H1 (cell line): ENCODE measurements at regions not wholly inside any gene's neighbourhood (a gene's known extent, or its start where the extent isn't known, plus 50 kb on each side); places are given as distances from the start of the nearest gene placed in this dataset.

Experiments used
- CTCF ChIA-PET: fragments of 300-600 bp; sonication (Branson Sonifier 250); formaldehyde crosslinking; loops from one replicate; lab custom pipeline; 2021; ENCODE audit not compliant: partially characterized antibody; lab: Charles Lee
- POLR2A ChIA-PET: fragments of 300-600 bp; sonication (Branson Sonifier 250); formaldehyde crosslinking; loops from one replicate; lab custom pipeline; 2021; ENCODE audit warnings: inconsistent platforms; ENCODE audit not compliant: partially characterized antibody; lab: Charles Lee
- DNase-seq, 2 experiments: peaks; one replicate each; pipeline versions ENCODE4 v3.0.0 to v3.0.0-alpha.2; 2010 to 2022; ENCODE audit warnings: low spot score in 2 of 2, low read depth in 1 of 2, mixed read lengths in 1 of 2
- FAIRE-seq: peaks from 2 replicates; lab custom pipeline; 2011; peaks lifted over from hg19 to GRCh38; lab: Jason Lieb, UNC
- H2AFZ ChIP-seq: 2 replicates; pipeline ENCODE4 v1.8.1; 2012; ENCODE audit warnings: low read length, inconsistent platforms
- H2AK5ac ChIP-seq: 2 replicates; pipeline ENCODE4 v1.6.1; 2013; ENCODE audit warnings: low read depth, low read length
- H2BK120ac ChIP-seq: replicated peaks from 2 replicates; pipeline ENCODE3; 2013; ENCODE audit warnings: low read depth, low read length, inconsistent platforms
- H2BK12ac ChIP-seq: 2 replicates; pipeline ENCODE4 v1.6.1; 2013; ENCODE audit warnings: low read depth, low read length
- H2BK15ac ChIP-seq: 2 replicates; pipeline ENCODE4 v1.6.1; 2013; ENCODE audit warnings: low read length
- H2BK20ac ChIP-seq: 2 replicates; pipeline ENCODE4 v1.6.1; 2013; ENCODE audit warnings: low read length
- H2BK5ac ChIP-seq: 2 replicates; pipeline ENCODE4 v1.6.1; 2013; ENCODE audit warnings: low read depth, low read length
- H3K14ac ChIP-seq: 2 replicates; pipeline ENCODE4 v1.6.1; 2013; ENCODE audit warnings: inconsistent platforms; ENCODE audit not compliant: insufficient read length
- H3K18ac ChIP-seq: 2 replicates; pipeline ENCODE4 v1.6.1; 2013; ENCODE audit warnings: low read length; ENCODE audit errors: extremely low read depth
- H3K23ac ChIP-seq: 2 replicates; pipeline ENCODE4 v1.6.1; 2013; ENCODE audit warnings: inconsistent platforms; ENCODE audit not compliant: insufficient read length
- H3K23me2 ChIP-seq: 2 replicates; pipeline ENCODE4 v1.6.1; 2013; ENCODE audit warnings: low read depth, low read length
- H3K27ac ChIP-seq: 2 replicates; pipeline ENCODE4 v1.6.1; 2011; ENCODE audit warnings: low read depth, low read length, inconsistent platforms
- H3K27me3 ChIP-seq, 4 experiments: replicated peaks in 1 of 4; 1 replicate in 1 of 4; 2 replicates in 3 of 4; pipeline versions ENCODE4 v1.6.1 to v1.8.1; 2011 to 2013; ENCODE audit warnings: low read length in 3 of 4, mild to moderate bottlenecking in 3 of 4, inconsistent platforms in 2 of 4, mixed read lengths in 2 of 4, moderate library complexity in 1 of 4; ENCODE audit not compliant: control insufficient read depth in 3 of 4, insufficient read depth in 3 of 4; ENCODE audit errors: extremely low read depth in 1 of 4
- H3K36me3 ChIP-seq, 4 experiments: 2 replicates each; pipeline versions ENCODE4 v1.6.1 to v1.8.1; 2011 to 2013; ENCODE audit warnings: mild to moderate bottlenecking in 4 of 4, low read length in 3 of 4, moderate library complexity in 2 of 4, control low read depth in 1 of 4, inconsistent platforms in 1 of 4; ENCODE audit not compliant: insufficient read depth in 4 of 4, control insufficient read depth in 2 of 4
- H3K4ac ChIP-seq: replicated peaks from 2 replicates; pipeline ENCODE3; 2013; ENCODE audit warnings: low read length, low read depth, mixed read lengths, inconsistent platforms; ENCODE audit not compliant: insufficient read length
- H3K4me1 ChIP-seq, 4 experiments: replicated peaks in 1 of 4; 1 replicate in 1 of 4; 2 replicates in 3 of 4; pipeline versions ENCODE4 v1.6.1 to v1.8.1; 2011 to 2013; ENCODE audit warnings: low read length in 3 of 4, inconsistent platforms in 2 of 4, mixed read lengths in 1 of 4; ENCODE audit not compliant: insufficient read depth in 4 of 4, control insufficient read depth in 3 of 4
- H3K4me2 ChIP-seq, 2 experiments: 2 replicates each; pipeline versions ENCODE4 v1.6.1 to v1.8.1; 2011 to 2013; ENCODE audit warnings: low read depth in 2 of 2, low read length in 2 of 2, control low read depth in 1 of 2, inconsistent platforms in 1 of 2, mild to moderate bottlenecking in 1 of 2; ENCODE audit not compliant: insufficient read depth in 1 of 2
- H3K4me3 ChIP-seq, 4 experiments: fragments of 200-600, 300-600 bp in 1 of 4; sonication (generic), shearing (Covaris generic), sonication (Bioruptor Twin) in 1 of 4; 2 replicates each; pipeline versions ENCODE4 v1.5.1 to v1.8.1; 2011 to 2016; ENCODE audit warnings: low read length in 4 of 4, low read depth in 3 of 4, control low read depth in 2 of 4, inconsistent platforms in 2 of 4, mild to moderate bottlenecking in 2 of 4, mixed read lengths in 1 of 4, moderate library complexity in 1 of 4; ENCODE audit not compliant: insufficient read depth in 2 of 4; ENCODE audit errors: extremely low read depth in 1 of 4
- H3K56ac ChIP-seq: replicated peaks from 2 replicates; pipeline ENCODE3; 2013; ENCODE audit warnings: low read depth, mild to moderate bottlenecking, mixed read lengths, low read length, inconsistent platforms; ENCODE audit not compliant: insufficient read length
- H3K79me1 ChIP-seq: 2 replicates; pipeline ENCODE4 v1.6.1; 2013; ENCODE audit warnings: low read depth, low read length, control low read depth
- H3K79me2 ChIP-seq, 2 experiments: 2 replicates each; pipeline versions ENCODE4 v1.6.1 to v1.8.1; 2012 to 2013; ENCODE audit warnings: low read length in 2 of 2, mild to moderate bottlenecking in 2 of 2, inconsistent platforms in 1 of 2; ENCODE audit not compliant: insufficient read depth in 2 of 2, control insufficient read depth in 1 of 2
- H3K9ac ChIP-seq, 4 experiments: replicated peaks in 1 of 4; 1 replicate in 1 of 4; 2 replicates in 3 of 4; pipeline versions ENCODE4 v1.6.1 to v1.8.1; 2011 to 2013; ENCODE audit warnings: low read depth in 3 of 4, low read length in 3 of 4, control low read depth in 2 of 4, mild to moderate bottlenecking in 2 of 4, moderate library complexity in 2 of 4, inconsistent platforms in 1 of 4; ENCODE audit errors: extremely low read depth in 1 of 4
- H3K9me3 ChIP-seq, 2 experiments: 2 replicates each; pipeline versions ENCODE4 v1.6.1 to v1.8.1; 2012 to 2013; ENCODE audit warnings: mild to moderate bottlenecking in 2 of 2, moderate library complexity in 2 of 2, control low read depth in 1 of 2, inconsistent platforms in 1 of 2, low read depth in 1 of 2, low read length in 1 of 2, mixed read lengths in 1 of 2; ENCODE audit not compliant: insufficient read depth in 2 of 2
- H4K20me1 ChIP-seq, 2 experiments: replicated peaks in 1 of 2; 2 replicates each; pipeline versions ENCODE3 to v1.8.1; 2011 to 2013; ENCODE audit warnings: inconsistent platforms in 2 of 2, low read length in 2 of 2, mild to moderate bottlenecking in 1 of 2; ENCODE audit not compliant: insufficient read depth in 2 of 2, control insufficient read depth in 1 of 2
- H4K5ac ChIP-seq: 2 replicates; pipeline ENCODE4 v1.6.1; 2013; ENCODE audit warnings: low read length, low read depth, mixed read lengths, inconsistent platforms; ENCODE audit not compliant: insufficient read length
- H4K8ac ChIP-seq: 2 replicates; pipeline ENCODE4 v1.8.0; 2013; ENCODE audit warnings: mild to moderate bottlenecking, moderate library complexity, low read length, inconsistent platforms; ENCODE audit not compliant: insufficient read depth; ENCODE audit errors: extremely low read depth
- H4K91ac ChIP-seq: replicated peaks from 2 replicates; pipeline ENCODE3; 2013; ENCODE audit warnings: low read length, mixed read lengths, inconsistent platforms; ENCODE audit not compliant: insufficient read length
- ASH2L ChIP-seq: fragments of 200-600, 300-600 bp; sonication (generic); IDR thresholded peaks from one replicate; pipeline ENCODE4 v1.7.1; 2017; ENCODE audit warnings: low read length
- BACH1 ChIP-seq: IDR thresholded peaks from 2 replicates; pipeline ENCODE4 v1.6.1; 2012; ENCODE audit warnings: low read length, improper control_type of control experiment
- CHD1 ChIP-seq: IDR thresholded peaks from 2 replicates; pipeline ENCODE4 v1.6.1; 2012; ENCODE audit warnings: low read depth, low read length, improper control_type of control experiment
- CTBP2 ChIP-seq: IDR thresholded peaks from 2 replicates; pipeline ENCODE4 v1.7.0; 2011; ENCODE audit warnings: borderline replicate concordance, mild to moderate bottlenecking, moderate library complexity, mixed read lengths, low read length; ENCODE audit not compliant: insufficient read depth, insufficient read length
- E2F6 ChIP-seq: IDR thresholded peaks from 2 replicates; pipeline ENCODE4 v1.6.1; 2012; ENCODE audit warnings: inconsistent platforms
- KDM5A ChIP-seq: fragments of 200-600 bp; IDR thresholded peaks from 2 replicates; pipeline ENCODE4 v1.7.1; 2012; ENCODE audit warnings: mild to moderate bottlenecking, low read length, inconsistent platforms, mixed read lengths
- MAX ChIP-seq: IDR thresholded peaks from 2 replicates; pipeline ENCODE4 v1.6.1; 2012; ENCODE audit warnings: inconsistent platforms
- NANOG ChIP-seq: IDR thresholded peaks from 2 replicates; pipeline ENCODE4 v1.6.1; 2011; ENCODE audit warnings: low read length, low read depth, mild to moderate bottlenecking, inconsistent platforms; ENCODE audit not compliant: insufficient read depth, poor library complexity, severe bottlenecking
- NRF1 ChIP-seq: IDR thresholded peaks from 2 replicates; pipeline ENCODE4 v1.6.1; 2011; ENCODE audit warnings: mild to moderate bottlenecking, low read depth, low read length, improper control_type of control experiment
- RBBP5 ChIP-seq: IDR thresholded peaks from 2 replicates; pipeline ENCODE4 v1.7.1; 2012; ENCODE audit warnings: low read depth, mild to moderate bottlenecking, inconsistent platforms, low read length, moderate library complexity, borderline replicate concordance
- SAP30 ChIP-seq: fragments of 300-600 bp; sonication (generic); IDR thresholded peaks from 2 replicates; pipeline ENCODE4 v1.7.1; 2012; ENCODE audit warnings: low read length, moderate library complexity, mild to moderate bottlenecking, inconsistent platforms; ENCODE audit not compliant: insufficient read depth, insufficient replicate concordance
- SIN3A ChIP-seq, 2 experiments: IDR thresholded peaks in 1 of 2; conservative IDR thresholded peaks in 1 of 2; 2 replicates each; pipeline ENCODE4 v1.6.1; 2011 to 2012; ENCODE audit warnings: low read length in 2 of 2, improper control_type of control experiment in 1 of 2, low read depth in 1 of 2, mild to moderate bottlenecking in 1 of 2
- SP2 ChIP-seq: IDR thresholded peaks from 2 replicates; pipeline ENCODE4 v1.6.1; 2012; ENCODE audit warnings: mild to moderate bottlenecking, low read length, inconsistent platforms
- ZNF274 ChIP-seq: IDR thresholded peaks from 2 replicates; pipeline ENCODE4 v1.7.0; 2012; ENCODE audit warnings: low read length, borderline replicate concordance; ENCODE audit errors: extremely low read depth
- WGBS, 2 experiments: shearing (Covaris generic) in 1 of 2; methylation state at CpG; one replicate each; pipeline versions ENCODE4 v1.1.6 to v1.1.7; 2013 to 2015; ENCODE audit warnings: low lambda C conversion rate in 2 of 2, mixed read lengths in 2 of 2, inconsistent platforms in 1 of 2, low coverage in 1 of 2, missing lambda C conversion rate in 1 of 2; ENCODE audit not compliant: insufficient replicate concordance in 2 of 2, insufficient coverage in 1 of 2, insufficient read length in 1 of 2; ENCODE audit errors: extremely low coverage in 1 of 2, missing lambda C conversion rate in 1 of 2; 5-methylcytosine and 5-hydroxymethylcytosine counted together

- 84% methylated on average over 8 of the region's 8 CpGs; no CpG with 5 or more reads in 1 of the 2 experiments for WGBS, 2 experiments
- Histone ChIP-seq H4K8ac (no peak overlapping the region), H3K27me3 (no peaks in the 10 kb centered on the region), H3K79me1 (no peaks in the 10 kb centered on the region), H3K79me2 (no peaks in the 10 kb centered on the region), H4K5ac (no peak overlapping the region), H4K20me1 (no peaks in the 10 kb centered on the region), H3K56ac (no peak overlapping the region), H3K23me2 (no peaks in the 10 kb centered on the region), H3K4me1 (no peaks in the 10 kb centered on the region; a peak in 1 of 7 replicates), H2BK20ac (no peak overlapping the region), H3K18ac (no peak overlapping the region), H4K91ac (no peak overlapping the region), H3K9ac (no peak overlapping the region), H3K27ac (no peak overlapping the region), H2BK120ac (no peak overlapping the region), H3K4me3 (no peak overlapping the region), H3K4ac (no peak overlapping the region), H3K14ac (no peak overlapping the region), H3K4me2 (no peak overlapping the region), H2BK5ac (no peak overlapping the region), H3K23ac (no peak overlapping the region), H3K9me3 (peaks cover under 1 to 2% of the 10 kb centered on the region in 2 experiments; a peak in 2 of 4 replicates), H2BK15ac (no peak overlapping the region), H3K36me3 (no peaks in the 10 kb centered on the region), H2AK5ac (no peak overlapping the region), H2AFZ (peak overlapping the region; percentile 44; the same call in 1 of the 2 replicates), H2BK12ac (no peak overlapping the region)
- CTCF ChIA-PET: no interaction called here
- no peak for FAIRE-seq
- POLR2A ChIA-PET: no interaction called here
- DNase-seq: no peak
- TF ChIP-seq SP2 (no peak), KDM5A (no peak), CHD1 (no peak), RBBP5 (no peak), SAP30 (no peak), NRF1 (no peak), NANOG (no peak), ASH2L (no peak), MAX (no peak), SIN3A (conservative IDR thresholded peaks at IDR 0.05 in 1 of 2, IDR thresholded peaks at IDR 0.05 in 1 of 2; ENCODE audit: low read depth in 1 of 2, low read length in 2 of 2) (no peak), CTBP2 (no peak), E2F6 (no peak), BACH1 (no peak), ZNF274 (no peak)
Observed at GRCh38 chr10:22831586-22831985, 96.3 kb upstream of the ARMC3 start.
